NCI-H187 (cell line): ENCODE measurements at regions not wholly inside any gene's neighbourhood (a gene's known extent, or its start where the extent isn't known, plus 50 kb on each side); places are given as distances from the start of the nearest gene placed in this dataset.

Source experiments
- DNase-seq, 2 experiments: peaks; one replicate each; lab custom pipeline; 2025; lab: John Stamatoyannopoulos, UW

GRCh38 chr3:127399154-127399553, 111.3 kb upstream of the PRR20G start:
- no peak for DNase-seq

- DNase-seq: no peak
These were observed 108.6 kb upstream of the PRR20G start for GRCh38 chr3:127396473-127396872.

GRCh38 chr3:127395663-127396355, 108.0 kb upstream of the PRR20G start:
- DNase-seq: no peak

GRCh38 chr3:127394984-127395662, 107.3 kb upstream of the PRR20G start:
- DNase-seq: no peak

GRCh38 chr3:127394031-127394430, 106.2 kb upstream of the PRR20G start:
- no peak for DNase-seq

- no peak for DNase-seq
These were observed 105.4 kb upstream of the PRR20G start for GRCh38 chr3:127393131-127393820.

GRCh38 chr3:127392156-127392490, 104.3 kb upstream of the PRR20G start:
- no peak for DNase-seq

- DNase-seq: no peak
These were observed 103.8 kb upstream of the PRR20G start for GRCh38 chr3:127391436-127392155.

- no peak for DNase-seq
These were observed 102.6 kb upstream of the PRR20G start for GRCh38 chr3:127390365-127391025.

GRCh38 chr3:127389913-127390312, 102.1 kb upstream of the PRR20G start:
- DNase-seq: no peak

- no peak for DNase-seq
These were observed 101.6 kb upstream of the PRR20G start for GRCh38 chr3:127389420-127389819.

GRCh38 chr3:127388427-127388826, 100.6 kb upstream of the PRR20G start:
- DNase-seq: no peak

- no peak for DNase-seq
These were observed 99.8 kb upstream of the PRR20G start for GRCh38 chr3:127387556-127388153.

- DNase-seq: no peak
These were observed 99.3 kb upstream of the PRR20G start for GRCh38 chr3:127387119-127387518.

- no peak for DNase-seq
These were observed 98.6 kb upstream of the PRR20G start for GRCh38 chr3:127386490-127386889.

GRCh38 chr3:127385540-127385870, 97.7 kb upstream of the PRR20G start:
- no peak for DNase-seq

GRCh38 chr3:127384717-127385539, 97.1 kb upstream of the PRR20G start:
- DNase-seq: no peak

GRCh38 chr3:127383656-127384179, 95.9 kb upstream of the PRR20G start:
- no peak for DNase-seq

GRCh38 chr3:127377801-127378655, 90.2 kb upstream of the PRR20G start:
- no peak for DNase-seq
